ENCODE measurements at regions not wholly inside any gene's neighbourhood (a gene's known extent, or its start where the extent isn't known, plus 50 kb on each side); places are given as distances from the start of the nearest gene placed in this dataset.

- TF ChIP-seq ZNF704 (tag by site-specific recombination; IDR thresholded peaks at IDR 0.05) = no peak
- TF ChIP-seq ZNF146 (tag by site-specific recombination; IDR thresholded peaks at IDR 0.05) = no peak
- TF ChIP-seq ZNF132 (tag by site-specific recombination; IDR thresholded peaks at IDR 0.05; ENCODE audit: borderline replicate concordance) = no peak
- TF ChIP-seq ZNF521 (tag by site-specific recombination; IDR thresholded peaks at IDR 0.05) = no peak
- TF ChIP-seq ZNF223 (tag by site-specific recombination; IDR thresholded peaks at IDR 0.05) = no peak
- no peak for TF ChIP-seq ZNF248 (tag by site-specific recombination; IDR thresholded peaks at IDR 0.05)
- TF ChIP-seq BCL11A (tag by site-specific recombination; IDR thresholded peaks at IDR 0.05; ENCODE audit: low read depth) = no peak
- no peak for TF ChIP-seq ZNF548 (tag by site-specific recombination; IDR thresholded peaks at IDR 0.05)
- no peak for TF ChIP-seq ZNF24 (tag by site-specific recombination; IDR thresholded peaks at IDR 0.05)
- TF ChIP-seq MYNN (tag by site-specific recombination; IDR thresholded peaks at IDR 0.05; ENCODE audit: borderline replicate concordance) = no peak
These were observed 538.6 kb downstream of the ELAVL2 start (continued) for GRCh38 chr9:23287390-23287789.

GRCh38 chr9:23288545-23288944, 537.5 kb downstream of the ELAVL2 start:
- ChIA-PET POLR2A (no interaction called here), CTCF (interaction anchor here (1.1 kb wide), 1 partner anchor 980 kb away, joined by 6 read pairs; no protein-coding TSS in a partner anchor)
- Histone ChIP-seq H3K27ac (ENCODE audit: extremely low read depth, low read depth, low read length) (no peak overlapping the region), H3K4me1 (ENCODE audit: control insufficient read depth, insufficient read depth, low read length) (no peaks in the 10 kb centered on the region), H3K4me3 (ENCODE audit: low read depth, low read length) (no peak overlapping the region), H3K36me3 (ENCODE audit: control insufficient read depth in 2 of 2, insufficient read depth in 1 of 2, low read length in 2 of 2) (no peaks in the 10 kb centered on the region), H3K9me3 (ENCODE audit: control insufficient read depth, insufficient read depth, low read depth, low read length) (no peaks in the 10 kb centered on the region)
- TF ChIP-seq ZSCAN5A (tag by site-specific recombination; IDR thresholded peaks at IDR 0.05) (no peak), ZNF513 (tag by site-specific recombination; IDR thresholded peaks at IDR 0.05) (no peak), KLF8 (tag by site-specific recombination; IDR thresholded peaks at IDR 0.05) (no peak), ZNF514 (tag by site-specific recombination; IDR thresholded peaks at IDR 0.05) (no peak), TSHZ1 (tag by site-specific recombination; IDR thresholded peaks at IDR 0.05; ENCODE audit: borderline replicate concordance) (no peak), ZIC2 (tag by site-specific recombination; IDR thresholded peaks at IDR 0.05) (no peak), TRIM28 (IDR thresholded peaks at IDR 0.05; ENCODE audit: borderline replicate concordance, low read length) (no peak), ZBTB44 (tag by site-specific recombination; IDR thresholded peaks at IDR 0.05) (no peak), ZNF404 (tag by site-specific recombination; IDR thresholded peaks at IDR 0.05) (no peak), ZFP69B (tag by site-specific recombination; IDR thresholded peaks at IDR 0.05) (no peak), PBX3 (CRISPR knock-in tag; IDR thresholded peaks at IDR 0.05) (no peak), REPIN1 (tag by site-specific recombination; IDR thresholded peaks at IDR 0.05; ENCODE audit: low read depth) (no peak), TCF7L2 (IDR thresholded peaks at IDR 0.05; ENCODE audit: borderline replicate concordance, low read depth, low read length) (no peak), ZNF148 (tag by site-specific recombination; IDR thresholded peaks at IDR 0.05; ENCODE audit: borderline replicate concordance) (no peak), ZNF311 (tag by site-specific recombination; IDR thresholded peaks at IDR 0.05; ENCODE audit: borderline replicate concordance) (no peak)
